Colonic mucosa (tissue), 4 donors: ENCODE measurements at regions not wholly inside any gene's neighbourhood (a gene's known extent, or its start where the extent isn't known, plus 50 kb on each side); places are given as distances from the start of the nearest gene placed in this dataset.

ENCODE experiments used
- DNase-seq: peaks from one replicate; pipeline ENCODE4 v3.0.0-alpha.2; 2020
- H3K27ac ChIP-seq: fragments of 200-600 bp; one replicate; pipeline ENCODE4 v1.8.0; 2021
- H3K27me3 ChIP-seq: fragments of 200-600 bp; one replicate; pipeline ENCODE4 v1.8.0; 2021
- H3K36me3 ChIP-seq: fragments of 200-600 bp; one replicate; pipeline ENCODE4 v1.8.0; 2021
- H3K4me1 ChIP-seq: fragments of 200-600 bp; one replicate; pipeline ENCODE4 v1.8.0; 2021; ENCODE audit warnings: mild to moderate bottlenecking
- H3K4me3 ChIP-seq: fragments of 200-600 bp; one replicate; pipeline ENCODE4 v1.8.0; 2021
- H3K9ac ChIP-seq, 2 donors: one replicate each; pipeline ENCODE4 v1.7.0; 2013; ENCODE audit warnings: control low read depth in 2 of 2, low read depth in 2 of 2, low read length in 2 of 2
- H3K9me3 ChIP-seq: fragments of 200-600 bp; one replicate; pipeline ENCODE4 v1.8.0; 2021
- CTCF ChIP-seq: fragments of 200-600 bp; IDR thresholded peaks from one replicate; pipeline ENCODE4 v1.8.0; 2022; ENCODE audit warnings: antibody characterized with exemption, mild to moderate bottlenecking
- intact Hi-C: fragments of 100-400 bp; cut with DNase I; formaldehyde crosslinking; loops from one replicate; pipeline ENCODE4 v1.14.1; 2022
- donor health status: healthy.
- donor health status: DM: no; HTN: no; CAD: no.
- donor health status: DM: no; HTN: no; CAD: no.

- intact Hi-C loops: no loop called here
- no peak for TF ChIP-seq CTCF
- Histone ChIP-seq H3K4me1 (no peaks in the 10 kb centered on the region), H3K27ac (no peak overlapping the region), H3K9ac (no peak overlapping the region), H3K4me3 (no peak overlapping the region), H3K27me3 (no peaks in the 10 kb centered on the region), H3K9me3 (no peaks in the 10 kb centered on the region), H3K36me3 (no peaks in the 10 kb centered on the region)
- no peak for DNase-seq
Observed at GRCh38 chr4:180483036-180483435, 1760.2 kb upstream of the TENM3 start.

GRCh38 chr4:180485407-180485806 lies 1757.8 kb upstream of the TENM3 start:
- no peaks in the 10 kb centered on the region for H3K4me1 ChIP-seq
- no peak for DNase-seq
- intact Hi-C loops: no loop called here
- no peaks in the 10 kb centered on the region for H3K9me3 ChIP-seq
- no peak for TF ChIP-seq CTCF
- H3K27me3 ChIP-seq: no peaks in the 10 kb centered on the region
- no peaks in the 10 kb centered on the region for H3K36me3 ChIP-seq
- no peak overlapping the region for H3K9ac ChIP-seq
- H3K4me3 ChIP-seq: no peak overlapping the region
- H3K27ac ChIP-seq: no peak overlapping the region

- H3K4me1 ChIP-seq: no peaks in the 10 kb centered on the region
- H3K9me3 ChIP-seq: no peaks in the 10 kb centered on the region
- intact Hi-C loops: no loop called here
- H3K9ac ChIP-seq: no peak overlapping the region
- H3K36me3 ChIP-seq: no peaks in the 10 kb centered on the region
- DNase-seq: no peak
- H3K4me3 ChIP-seq: no peak overlapping the region
- TF ChIP-seq CTCF: no peak
- no peaks in the 10 kb centered on the region for H3K27me3 ChIP-seq
- H3K27ac ChIP-seq: no peak overlapping the region
Observed at GRCh38 chr4:180486342-180486741, 1756.9 kb upstream of the TENM3 start.

- DNase-seq: no peak
- no peak for TF ChIP-seq CTCF
- H3K36me3 ChIP-seq: no peaks in the 10 kb centered on the region
- no peak overlapping the region for H3K27ac ChIP-seq
- no peak overlapping the region for H3K4me3 ChIP-seq
- no peaks in the 10 kb centered on the region for H3K27me3 ChIP-seq
- no peaks in the 10 kb centered on the region for H3K9me3 ChIP-seq
- intact Hi-C loops: no loop called here
- H3K4me1 ChIP-seq: no peaks in the 10 kb centered on the region
- H3K9ac ChIP-seq: no peak overlapping the region
Observed at GRCh38 chr4:180489787-180490186, 1753.4 kb upstream of the TENM3 start.

- Histone ChIP-seq H3K36me3 (no peaks in the 10 kb centered on the region), H3K9me3 (no peaks in the 10 kb centered on the region), H3K9ac (no peak overlapping the region), H3K27me3 (no peaks in the 10 kb centered on the region), H3K4me1 (no peaks in the 10 kb centered on the region), H3K4me3 (no peak overlapping the region), H3K27ac (no peak overlapping the region)
- TF ChIP-seq CTCF: no peak
- intact Hi-C loops: no loop called here
- no peak for DNase-seq
Observed at GRCh38 chr4:180491210-180491609, 1752.0 kb upstream of the TENM3 start.

- H3K4me1 ChIP-seq: no peaks in the 10 kb centered on the region
- TF ChIP-seq CTCF: no peak
- no peaks in the 10 kb centered on the region for H3K9me3 ChIP-seq
- no peak for DNase-seq
- H3K4me3 ChIP-seq: no peak overlapping the region
- H3K36me3 ChIP-seq: no peaks in the 10 kb centered on the region
- intact Hi-C loops: no loop called here
- no peak overlapping the region for H3K9ac ChIP-seq
- H3K27ac ChIP-seq: no peak overlapping the region
- H3K27me3 ChIP-seq: no peaks in the 10 kb centered on the region
Observed at GRCh38 chr4:180493299-180493698, 1749.9 kb upstream of the TENM3 start.
